Right cardiac atrium (tissue), 5 donors: ENCODE measurements at regions not wholly inside any gene's neighbourhood (a gene's known extent, or its start where the extent isn't known, plus 50 kb on each side); places are given as distances from the start of the nearest gene placed in this dataset.

ENCODE experiments used
- ATAC-seq, 2 donors: fragments of 200-7000 bp; cut with Tn5 transposase; one replicate each; pipeline versions ENCODE4 v1.8.0 to v1.9.1; 2020; ENCODE audit warnings: moderate library complexity in 2 of 2, mild to moderate bottlenecking in 1 of 2
- DNase-seq, 3 donors: peaks; one replicate each; pipeline ENCODE4 v3.0.0-alpha.2; 2020
- H3K27ac ChIP-seq: one replicate; pipeline ENCODE4 v1.5.1; 2013; ENCODE audit warnings: mild to moderate bottlenecking, low read length, control low read depth, moderate library complexity
- H3K27me3 ChIP-seq: one replicate; pipeline ENCODE4 v1.6.1; 2013; ENCODE audit not compliant: control insufficient read depth, insufficient read depth
- H3K4me1 ChIP-seq: one replicate; pipeline ENCODE4 v1.6.1; 2013; ENCODE audit warnings: low read length; ENCODE audit not compliant: control insufficient read depth, insufficient read depth
- H3K4me3 ChIP-seq: one replicate; pipeline ENCODE4 v1.5.1; 2013; ENCODE audit warnings: low read length, control low read depth
- H3K9me3 ChIP-seq: one replicate; pipeline ENCODE4 v1.6.1; 2013; ENCODE audit warnings: low read length; ENCODE audit not compliant: control insufficient read depth
- WGBS: extraction: QIAGEN DNeasy Blood & Tissue Kit; methylation state at CpG from one replicate; pipeline ENCODE4 v1.1.7; 2013; 5-methylcytosine and 5-hydroxymethylcytosine counted together
- intact Hi-C, 4 donors: fragments of 100-400 bp; cut with DNase I; formaldehyde crosslinking; loops; one replicate each; pipeline versions ENCODE4 v1.11.0 to v1.14.0; 2022 to 2023
- donor health status: healthy with polysubstance abuse.
- donor health status: DM: no; HTN: yes; CAD: no.
- donor health status: DM: no; HTN: no; CAD: no.
- donor health status: DM: no; HTN: yes; CAD: no; lungs with severe emphysema.
- donor health status: DM: yes; HTN: yes; CAD: no.

GRCh38 chr5:155343468-155343867 is 329.9 kb downstream of the KIF4B start:
- Histone ChIP-seq H3K4me3 (no peak overlapping the region), H3K27me3 (no peaks in the 10 kb centered on the region), H3K9me3 (no peaks in the 10 kb centered on the region), H3K4me1 (no peaks in the 10 kb centered on the region), H3K27ac (no peak overlapping the region)
- 97% methylated on average over 1 of the region's 1 CpG for WGBS
- DNase-seq, result no peak
- ATAC-seq, result no peak
- intact Hi-C loops, result no loop called here

- Histone ChIP-seq H3K27me3 (no peaks in the 10 kb centered on the region), H3K4me1 (no peaks in the 10 kb centered on the region), H3K9me3 (no peaks in the 10 kb centered on the region), H3K27ac (no peak overlapping the region), H3K4me3 (no peak overlapping the region)
- intact Hi-C loops, result no loop called here
- no peak for ATAC-seq
- DNase-seq, result no peak
Measured at GRCh38 chr5:155353231-155353630, 339.7 kb downstream of the KIF4B start.

- WGBS, result 80% methylated on average over 4 of the region's 4 CpGs
- Histone ChIP-seq H3K4me1 (no peaks in the 10 kb centered on the region), H3K4me3 (no peak overlapping the region), H3K27ac (no peak overlapping the region), H3K9me3 (no peaks in the 10 kb centered on the region), H3K27me3 (no peaks in the 10 kb centered on the region)
- intact Hi-C loops, result no loop called here
- ATAC-seq (no peak), DNase-seq (no peak)
Measured at GRCh38 chr5:155366096-155366495, 352.5 kb downstream of the KIF4B start.

GRCh38 chr5:155367841-155368240 is 354.3 kb downstream of the KIF4B start:
- Histone ChIP-seq H3K4me1 (no peaks in the 10 kb centered on the region), H3K27ac (no peak overlapping the region), H3K4me3 (no peak overlapping the region), H3K9me3 (no peaks in the 10 kb centered on the region), H3K27me3 (no peaks in the 10 kb centered on the region)
- ATAC-seq (no peak), DNase-seq (no peak)
- intact Hi-C loops, result no loop called here
- 89% methylated on average over 4 of the region's 4 CpGs for WGBS

- no peaks in the 10 kb centered on the region for H3K4me1 ChIP-seq
- WGBS, result 55% methylated on average over 1 of the region's 1 CpG
- intact Hi-C loops, result no loop called here
Measured at GRCh38 chr5:155368490-155368889, 354.9 kb downstream of the KIF4B start.

GRCh38 chr5:155380480-155380879 is 366.9 kb downstream of the KIF4B start:
- 72% methylated on average over 3 of the region's 3 CpGs for WGBS
- Histone ChIP-seq H3K27ac (no peak overlapping the region), H3K27me3 (no peaks in the 10 kb centered on the region), H3K9me3 (no peaks in the 10 kb centered on the region), H3K4me3 (no peak overlapping the region), H3K4me1 (no peaks in the 10 kb centered on the region)
- no peak for DNase-seq
- ATAC-seq, result no peak
- intact Hi-C loops, result no loop called here

More at GRCh38 chr5:155368490-155368889, 354.9 kb downstream of the KIF4B start:
- no peak for ATAC-seq
- Histone ChIP-seq H3K9me3 (no peaks in the 10 kb centered on the region), H3K4me3 (no peak overlapping the region), H3K27ac (no peak overlapping the region), H3K27me3 (no peaks in the 10 kb centered on the region)
- no peak for DNase-seq

- DNase-seq, result no peak
- Histone ChIP-seq H3K4me3 (no peak overlapping the region), H3K4me1 (no peaks in the 10 kb centered on the region), H3K27me3 (no peaks in the 10 kb centered on the region), H3K27ac (no peak overlapping the region), H3K9me3 (no peaks in the 10 kb centered on the region)
- ATAC-seq, result no peak
- intact Hi-C loops, result no loop called here
Measured at GRCh38 chr5:155381654-155382053, 368.1 kb downstream of the KIF4B start.

GRCh38 chr5:155389498-155389897 is 375.9 kb downstream of the KIF4B start:
- ATAC-seq, result no peak
- intact Hi-C loops, result no loop called here
- no peak overlapping the region for H3K4me3 ChIP-seq

GRCh38 chr5:155394727-155395126 is 381.2 kb downstream of the KIF4B start:
- H3K4me1 ChIP-seq, result no peaks in the 10 kb centered on the region
- H3K27me3 ChIP-seq, result no peaks in the 10 kb centered on the region
- H3K4me3 ChIP-seq, result no peak overlapping the region
- intact Hi-C loops, result no loop called here
- no peak for ATAC-seq
- H3K9me3 ChIP-seq, result no peaks in the 10 kb centered on the region
- H3K27ac ChIP-seq, result no peak overlapping the region
- no peak for DNase-seq

More at GRCh38 chr5:155389498-155389897, 375.9 kb downstream of the KIF4B start:
- no peak for DNase-seq
- Histone ChIP-seq H3K4me1 (no peaks in the 10 kb centered on the region), H3K9me3 (no peaks in the 10 kb centered on the region), H3K27ac (no peak overlapping the region), H3K27me3 (no peaks in the 10 kb centered on the region)
- 72% methylated on average over 4 of the region's 4 CpGs for WGBS

- intact Hi-C loops, result no loop called here
- DNase-seq (no peak), ATAC-seq (no peak)
- Histone ChIP-seq H3K9me3 (no peaks in the 10 kb centered on the region), H3K27ac (no peak overlapping the region), H3K4me1 (no peaks in the 10 kb centered on the region), H3K27me3 (no peaks in the 10 kb centered on the region), H3K4me3 (no peak overlapping the region)
- 64% methylated on average over 5 of the region's 5 CpGs for WGBS
Measured at GRCh38 chr5:155402927-155403640, 389.5 kb downstream of the KIF4B start.

GRCh38 chr5:155406815-155407214 is 393.3 kb downstream of the KIF4B start:
- intact Hi-C loops, result no loop called here
- Histone ChIP-seq H3K9me3 (no peaks in the 10 kb centered on the region), H3K4me1 (no peaks in the 10 kb centered on the region), H3K4me3 (no peak overlapping the region), H3K27me3 (no peaks in the 10 kb centered on the region), H3K27ac (no peak overlapping the region)
- no peak for DNase-seq
- WGBS, result 62% methylated on average over 4 of the region's 4 CpGs
- no peak for ATAC-seq

- no peak overlapping the region for H3K27ac ChIP-seq
- no peak overlapping the region for H3K4me3 ChIP-seq
- no peak for DNase-seq
- no peaks in the 10 kb centered on the region for H3K27me3 ChIP-seq
- no peak for ATAC-seq
- intact Hi-C loops, result no loop called here
- H3K4me1 ChIP-seq, result no peaks in the 10 kb centered on the region
- no peaks in the 10 kb centered on the region for H3K9me3 ChIP-seq
- 71% methylated on average over 5 of the region's 5 CpGs for WGBS
Measured at GRCh38 chr5:155408465-155408864, 394.9 kb downstream of the KIF4B start.
